T1000 (cell line): ENCODE measurements at regions not wholly inside any gene's neighbourhood (a gene's known extent, or its start where the extent isn't known, plus 50 kb on each side); places are given as distances from the start of the nearest gene placed in this dataset.
A peak's percentile ranks its signal among the peaks of the same experiment; 100 is the strongest.

Experiments
- DNase-seq: peaks from one replicate; lab custom pipeline; 2025; ENCODE audit warnings: mixed read lengths; lab: John Stamatoyannopoulos, UW

GRCh38 chr16:80300876-80301275 lies 239.9 kb upstream of the DYNLRB2 start:
- DNase-seq, result no peak

- DNase-seq, result no peak
Observed at GRCh38 chr16:80300456-80300855, 240.3 kb upstream of the DYNLRB2 start.

GRCh38 chr16:80299416-80299815 lies 241.4 kb upstream of the DYNLRB2 start:
- no peak for DNase-seq

- no peak for DNase-seq
Observed at GRCh38 chr16:80298676-80299075, 242.1 kb upstream of the DYNLRB2 start.

- DNase-seq, result no peak
Observed at GRCh38 chr16:80296034-80296433, 244.8 kb upstream of the DYNLRB2 start.

GRCh38 chr16:80294172-80294571 lies 246.6 kb upstream of the DYNLRB2 start:
- no peak for DNase-seq

- DNase-seq, result no peak
Observed at GRCh38 chr16:80288616-80289015, 252.2 kb upstream of the DYNLRB2 start.

GRCh38 chr16:80287674-80288073 lies 253.1 kb upstream of the DYNLRB2 start:
- DNase-seq, result no peak

- DNase-seq, result peak; percentile 11
Observed at GRCh38 chr16:80285104-80285503, 255.7 kb upstream of the DYNLRB2 start.

- no peak for DNase-seq
Observed at GRCh38 chr16:80283466-80284392, 257.1 kb upstream of the DYNLRB2 start.

GRCh38 chr16:80280557-80280956 lies 260.2 kb upstream of the DYNLRB2 start:
- no peak for DNase-seq

- no peak for DNase-seq
Observed at GRCh38 chr16:80279656-80280055, 261.1 kb upstream of the DYNLRB2 start.

GRCh38 chr16:80277182-80277581 lies 263.6 kb upstream of the DYNLRB2 start:
- no peak for DNase-seq

GRCh38 chr16:80274576-80275191 lies 266.1 kb upstream of the DYNLRB2 start:
- DNase-seq, result no peak

GRCh38 chr16:80273635-80274538 lies 266.9 kb upstream of the DYNLRB2 start:
- no peak for DNase-seq

GRCh38 chr16:80265624-80266306 lies 275.0 kb upstream of the DYNLRB2 start:
- DNase-seq, result no peak

- no peak for DNase-seq
Observed at GRCh38 chr16:80263848-80264694, 276.7 kb upstream of the DYNLRB2 start.

- no peak for DNase-seq
Observed at GRCh38 chr16:80263181-80263823, 277.5 kb upstream of the DYNLRB2 start.

GRCh38 chr16:80260906-80261311 lies 279.9 kb upstream of the DYNLRB2 start:
- no peak for DNase-seq

GRCh38 chr16:80259290-80259805 lies 281.4 kb upstream of the DYNLRB2 start:
- no peak for DNase-seq
